ENCODE measurements at regions not wholly inside any gene's neighbourhood (a gene's known extent, or its start where the extent isn't known, plus 50 kb on each side); places are given as distances from the start of the nearest gene placed in this dataset.
"Not testable (repeated sequence)": the region's sequence is repeated elsewhere in the genome, so short reads cannot be mapped to it uniquely, and the experiment has no call there.

GRCh38 chr4:166153548-166153947 is 280.5 kb downstream of the TLL1 start:
- DNase-seq (ENCODE audit: low read depth), result peak; percentile 24

DNA sequence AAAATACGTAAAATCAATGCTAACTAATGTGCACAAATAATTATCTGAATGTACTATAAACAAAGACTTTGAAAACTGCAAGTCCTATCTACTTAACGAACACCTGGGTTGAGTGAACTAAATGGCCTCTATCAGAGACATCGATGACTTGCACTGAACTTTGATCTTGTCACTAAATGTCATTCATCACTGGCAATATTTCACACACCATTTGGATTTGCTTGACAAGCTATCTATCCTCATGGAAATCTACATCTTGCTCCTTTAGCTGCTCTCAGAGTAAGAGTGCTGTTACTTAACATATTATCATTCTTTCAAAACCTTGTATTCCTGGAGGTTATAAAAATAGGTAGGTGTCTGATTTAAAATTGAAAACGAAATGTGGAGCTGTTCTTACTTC is 289.3 kb downstream of the TLL1 start:
- DNase-seq (ENCODE audit: low read depth), result no peak

- peak; percentile 79 for DNase-seq (ENCODE audit: low read depth)
Measured at GRCh38 chr4:166165829-166166420, 292.9 kb downstream of the TLL1 start.

DNA sequence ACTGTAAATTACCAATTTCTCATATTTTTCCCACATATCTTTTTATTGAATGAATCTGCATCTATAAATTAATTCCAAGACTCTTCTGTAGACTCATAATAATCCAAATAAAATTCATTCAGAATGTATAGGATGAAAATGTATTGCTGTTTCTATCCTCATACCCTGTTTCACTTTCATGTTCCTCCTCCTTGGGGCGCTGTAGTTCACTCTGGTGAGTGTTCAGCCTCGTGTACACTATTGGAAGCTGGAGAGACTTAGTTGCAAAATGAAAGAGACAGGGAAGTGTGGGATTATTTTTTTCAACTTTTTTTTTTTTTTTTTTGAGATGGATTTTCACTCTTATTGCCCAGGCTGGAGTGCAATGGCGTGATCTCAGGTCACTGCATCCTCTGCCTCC is 296.1 kb downstream of the TLL1 start:
- peak; percentile 59 for DNase-seq (ENCODE audit: low read depth)

DNA sequence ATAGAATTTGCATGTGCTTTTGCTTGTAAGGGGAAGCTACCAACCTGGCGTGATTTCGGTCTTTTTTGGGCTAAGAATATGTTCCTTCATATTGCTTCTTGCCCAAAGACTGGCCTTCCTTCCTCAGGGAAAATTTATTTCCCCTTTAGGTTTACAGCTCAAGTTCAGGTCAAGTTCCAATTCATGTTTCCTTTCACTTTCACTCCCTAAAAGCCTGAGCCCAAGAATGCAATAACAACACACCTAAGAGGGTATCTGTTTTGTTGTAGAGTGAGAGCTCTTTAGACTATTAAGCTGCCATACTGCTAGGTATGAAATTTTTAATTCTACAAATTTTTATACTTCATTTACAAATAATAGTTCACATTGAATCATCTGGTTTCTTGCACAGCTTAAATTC is 299.6 kb downstream of the TLL1 start:
- DNase-seq (ENCODE audit: low read depth), result peak; percentile 48

- peak; percentile 85 for DNase-seq (ENCODE audit: low read depth)
Measured at GRCh38 chr4:166174717-166175490, 301.9 kb downstream of the TLL1 start.

GRCh38 chr4:166182145-166182544 is 309.1 kb downstream of the TLL1 start:
- DNase-seq (ENCODE audit: low read depth), result peak; percentile 42

GRCh38 chr4:166195101-166195500 is 322.1 kb downstream of the TLL1 start:
- peak; percentile 67 for DNase-seq (ENCODE audit: low read depth)

DNA sequence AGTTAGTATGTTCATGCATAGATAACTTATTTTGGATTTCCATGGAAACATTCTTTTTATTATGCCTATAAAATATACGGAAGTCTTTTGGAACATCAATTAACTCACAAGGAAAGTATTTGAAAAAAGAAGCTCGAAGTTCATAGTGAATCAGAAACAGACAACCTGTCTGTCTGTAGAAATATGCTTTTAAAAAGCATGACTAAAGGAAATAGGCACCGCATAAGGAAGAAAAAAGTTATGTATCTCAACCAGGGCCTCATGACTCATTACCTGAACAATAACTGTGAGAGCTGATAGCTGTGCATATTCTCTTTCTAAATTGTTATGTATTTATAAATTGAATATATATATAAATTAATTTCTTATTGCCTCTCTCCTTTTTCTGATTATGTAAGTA is 324.1 kb downstream of the TLL1 start:
- peak; percentile 26 for DNase-seq (ENCODE audit: low read depth)

DNA sequence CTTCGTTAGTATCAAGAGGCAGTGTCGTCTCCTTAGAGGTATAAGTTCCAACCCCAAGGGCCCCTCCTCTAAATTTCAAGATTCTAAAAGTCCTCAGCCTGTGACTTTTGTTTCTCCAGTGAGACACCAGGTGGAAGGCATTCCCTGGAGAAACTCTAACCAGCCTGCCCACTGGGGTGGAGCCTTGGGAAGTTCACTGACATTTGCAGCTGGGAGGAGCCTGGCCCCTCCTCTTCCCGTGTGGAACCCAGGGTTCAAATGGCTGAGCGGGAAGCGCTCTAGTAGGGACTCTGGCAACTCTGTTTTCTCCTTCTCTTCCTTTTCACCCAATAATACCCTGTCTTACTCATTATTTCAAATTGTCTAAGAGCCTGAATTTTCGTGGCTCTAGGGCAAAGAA is 325.0 kb downstream of the TLL1 start:
- peak; percentile 52 for DNase-seq (ENCODE audit: low read depth)

DNA sequence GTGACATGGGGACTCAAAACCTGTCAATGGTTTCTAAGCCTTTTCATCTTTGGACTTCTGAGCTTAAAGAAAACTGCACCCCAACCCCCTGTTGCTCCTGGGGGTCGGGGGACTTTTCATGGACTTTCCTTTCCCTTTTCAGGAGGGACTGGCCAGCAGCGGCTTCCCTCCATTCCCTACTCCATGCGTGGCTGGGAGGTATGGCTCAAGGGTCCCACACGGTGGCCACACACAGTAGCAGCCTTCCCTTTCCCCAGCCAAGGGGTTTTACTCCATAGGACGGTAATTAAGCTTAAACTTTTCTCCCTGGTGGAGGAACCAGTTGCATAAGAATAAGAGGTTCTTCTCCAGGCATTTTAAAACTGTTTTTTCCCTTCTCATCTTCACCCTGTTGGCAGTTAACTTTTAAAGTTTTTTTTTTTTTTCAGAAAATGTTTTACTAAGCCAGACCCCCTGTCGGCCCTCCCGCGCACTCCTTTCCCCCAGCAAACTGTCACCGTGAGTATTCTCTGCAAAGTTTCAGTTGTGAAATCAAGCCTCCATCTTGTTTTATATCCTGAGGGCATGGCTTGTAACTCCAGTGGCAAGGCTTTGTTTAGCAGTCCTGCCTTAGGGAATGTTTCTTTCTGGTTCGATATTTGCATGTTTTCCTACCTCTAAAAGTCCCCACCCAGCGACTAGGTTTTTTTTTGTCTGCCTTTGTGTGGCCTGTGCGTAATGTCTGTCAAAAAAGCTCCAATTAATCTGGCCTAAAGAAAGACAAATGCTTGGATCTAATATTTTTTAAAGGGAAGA is 325.7 kb downstream of the TLL1 start:
- peak; percentile 39 for DNase-seq (ENCODE audit: low read depth)

GRCh38 chr4:166202991-166203390 is 330.0 kb downstream of the TLL1 start:
- DNase-seq (ENCODE audit: low read depth), result no peak

DNA sequence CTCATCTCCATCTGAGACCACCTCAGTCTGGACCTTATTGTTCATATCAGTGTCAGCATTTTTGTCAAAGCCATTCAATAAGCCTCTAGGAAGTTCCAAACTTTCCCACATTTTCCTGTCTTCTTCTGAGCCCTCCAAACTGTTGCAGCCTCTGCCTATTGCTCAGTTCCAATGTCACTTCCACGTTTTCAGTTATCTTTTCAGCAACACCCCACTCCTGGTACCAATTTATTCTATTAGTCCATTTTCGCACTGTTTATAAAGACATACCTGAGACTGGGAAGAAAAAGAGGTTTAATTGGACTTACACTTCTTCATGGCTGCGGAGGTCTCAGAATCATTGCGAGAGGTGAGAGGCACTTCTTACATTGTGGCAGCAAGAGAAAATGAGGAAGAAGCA is 339.3 kb downstream of the TLL1 start:
- not testable (repeated sequence) for DNase-seq (ENCODE audit: low read depth)

- no peak for DNase-seq (ENCODE audit: low read depth)
Measured at GRCh38 chr4:166222271-166222670, 349.2 kb downstream of the TLL1 start.

- no peak for DNase-seq (ENCODE audit: low read depth)
Measured at GRCh38 chr4:166228112-166228511, 355.1 kb downstream of the TLL1 start.

GRCh38 chr4:166229799-166230198 is 356.8 kb downstream of the TLL1 start:
- DNase-seq (ENCODE audit: low read depth), result no peak

DNA sequence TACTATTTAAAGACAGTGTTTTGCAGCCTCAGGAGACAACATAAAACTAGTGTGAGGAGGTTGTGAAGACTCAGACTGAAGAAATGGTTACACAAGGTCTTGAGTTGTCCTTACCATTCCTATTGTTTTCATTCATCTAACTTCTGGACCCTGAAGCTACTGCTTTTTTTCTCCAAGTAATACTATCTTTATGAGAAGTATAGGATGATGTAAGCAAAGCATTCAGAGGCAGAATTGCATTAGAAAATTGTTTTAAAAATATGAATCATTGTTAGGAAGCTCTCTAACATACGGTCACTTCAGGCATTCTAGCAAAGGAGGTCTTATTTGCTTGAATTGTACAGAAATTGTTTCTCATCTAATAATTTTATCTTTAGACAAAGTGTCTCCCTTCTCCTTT is 357.8 kb downstream of the TLL1 start:
- DNase-seq (ENCODE audit: low read depth), result no peak

DNA sequence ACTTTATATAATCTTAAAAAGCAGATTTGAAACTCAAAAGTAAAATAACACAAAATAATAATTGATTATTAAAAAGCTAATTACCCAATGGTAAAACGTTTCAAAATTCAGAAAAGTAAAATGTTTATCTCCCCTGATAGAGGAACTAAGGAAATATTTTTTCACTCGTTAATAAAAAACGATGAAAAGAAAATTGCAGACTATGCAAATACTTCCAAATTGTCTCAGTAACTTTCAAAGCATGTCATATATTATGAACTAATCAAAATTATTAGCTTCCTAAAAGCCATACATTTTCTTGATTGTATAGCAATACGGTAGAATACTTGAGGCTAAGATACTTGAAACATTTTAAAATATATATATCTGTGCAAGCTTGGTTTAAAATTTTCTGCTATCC is 366.3 kb downstream of the TLL1 start:
- DNase-seq (ENCODE audit: low read depth), result no peak

DNA sequence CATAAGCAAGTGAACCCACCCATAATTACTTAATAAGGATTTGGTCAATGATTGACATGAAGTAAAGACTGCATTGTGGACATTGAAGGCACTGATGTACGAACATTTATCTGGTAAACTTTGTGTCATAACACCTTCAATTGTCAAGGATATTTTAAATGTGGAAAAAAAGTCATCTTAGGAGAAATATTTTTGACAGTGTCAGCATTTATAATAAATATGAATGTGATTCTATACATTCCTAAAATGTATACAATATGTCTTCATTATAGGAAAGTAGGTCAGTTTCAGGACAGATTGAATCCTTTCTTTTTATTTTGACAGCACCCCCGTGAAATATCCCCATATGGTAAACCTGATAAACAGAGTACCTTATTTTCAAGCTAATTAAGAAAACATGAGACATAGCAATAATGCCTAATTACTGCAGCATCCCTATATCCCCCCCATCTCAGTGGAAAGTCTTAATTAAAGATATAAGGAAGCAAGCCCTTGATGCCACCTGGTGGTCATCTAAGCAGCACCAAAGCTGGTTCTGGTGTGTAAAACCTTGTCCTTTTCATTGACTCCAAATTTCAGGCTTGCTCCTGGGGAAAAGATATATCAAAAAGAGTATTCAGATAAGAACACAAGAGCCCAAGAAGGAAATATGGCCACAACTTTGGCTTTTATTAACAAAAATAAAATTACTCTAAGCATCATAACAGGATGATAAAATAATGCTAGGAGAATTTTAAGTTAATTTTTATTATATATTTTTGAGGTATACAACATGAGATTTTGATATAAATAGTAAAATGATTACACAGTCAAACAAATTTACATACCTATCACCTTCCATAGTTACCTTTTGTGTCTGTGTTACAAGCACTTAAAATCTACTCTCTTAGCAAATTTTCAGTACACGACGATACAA is 379.7 kb downstream of the TLL1 start:
- DNase-seq (ENCODE audit: low read depth), result peak; percentile 47

- no peak for DNase-seq (ENCODE audit: low read depth)
Measured at GRCh38 chr4:166257276-166257675, 384.2 kb downstream of the TLL1 start.

- peak; percentile 19 for DNase-seq (ENCODE audit: low read depth)
Measured at GRCh38 chr4:166257891-166258290, 384.9 kb downstream of the TLL1 start.

GRCh38 chr4:166259081-166259480 is 386.0 kb downstream of the TLL1 start:
- no peak for DNase-seq (ENCODE audit: low read depth)
